Ovary (tissue), 3 donors: ENCODE measurements at regions not wholly inside any gene's neighbourhood (a gene's known extent, or its start where the extent isn't known, plus 50 kb on each side); places are given as distances from the start of the nearest gene placed in this dataset.

Source experiments
- EP300 ChIP-seq: sonication (generic); formaldehyde crosslinking; IDR thresholded peaks from one replicate; pipeline ENCODE4 v1.6.1; 2017; ENCODE audit warnings: antibody characterized with exemption
- POLR2A ChIP-seq: fragments of 450-650 bp; IDR thresholded peaks from one replicate; pipeline ENCODE4 v1.6.1; 2017; ENCODE audit warnings: antibody characterized with exemption, mild to moderate bottlenecking, moderate library complexity
- TF ChIP-seq, protein P1 (sequence below), 3 donors: fragments of 450-650 bp in 2 of 3; fragments of 200-600 bp in 1 of 3; IDR thresholded peaks; one replicate each; pipeline versions ENCODE4 v1.5.1 to v1.8.0; 2016 to 2022; ENCODE audit warnings: antibody characterized with exemption in 3 of 3, mild to moderate bottlenecking in 1 of 3
- donor health status: DM: no; HTN: no; CAD: no.

DNA sequence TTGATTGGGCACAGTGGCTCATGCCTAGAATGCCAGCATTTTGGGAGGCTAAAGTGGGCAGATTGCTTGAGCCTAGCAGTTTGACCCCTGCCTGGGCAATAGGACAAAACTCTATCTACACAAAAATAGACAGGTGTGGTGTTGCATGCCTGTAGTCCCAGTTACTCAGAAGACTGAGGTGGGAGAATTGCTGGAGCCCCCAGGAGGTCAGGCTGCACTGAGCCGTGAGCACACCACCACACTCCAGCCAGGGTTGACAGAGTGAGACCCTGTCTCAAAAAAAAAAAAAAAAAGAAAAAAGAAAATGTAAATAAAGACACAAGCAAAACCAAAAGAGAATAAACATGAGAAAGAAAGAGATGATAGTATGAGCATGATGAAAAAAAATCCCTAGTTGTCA lies 802.4 kb upstream of the ANO3 start:
- no peak for TF ChIP-seq POLR2A
- TF ChIP-seq EP300 = no peak
- TF ChIP-seq, protein P1, sequence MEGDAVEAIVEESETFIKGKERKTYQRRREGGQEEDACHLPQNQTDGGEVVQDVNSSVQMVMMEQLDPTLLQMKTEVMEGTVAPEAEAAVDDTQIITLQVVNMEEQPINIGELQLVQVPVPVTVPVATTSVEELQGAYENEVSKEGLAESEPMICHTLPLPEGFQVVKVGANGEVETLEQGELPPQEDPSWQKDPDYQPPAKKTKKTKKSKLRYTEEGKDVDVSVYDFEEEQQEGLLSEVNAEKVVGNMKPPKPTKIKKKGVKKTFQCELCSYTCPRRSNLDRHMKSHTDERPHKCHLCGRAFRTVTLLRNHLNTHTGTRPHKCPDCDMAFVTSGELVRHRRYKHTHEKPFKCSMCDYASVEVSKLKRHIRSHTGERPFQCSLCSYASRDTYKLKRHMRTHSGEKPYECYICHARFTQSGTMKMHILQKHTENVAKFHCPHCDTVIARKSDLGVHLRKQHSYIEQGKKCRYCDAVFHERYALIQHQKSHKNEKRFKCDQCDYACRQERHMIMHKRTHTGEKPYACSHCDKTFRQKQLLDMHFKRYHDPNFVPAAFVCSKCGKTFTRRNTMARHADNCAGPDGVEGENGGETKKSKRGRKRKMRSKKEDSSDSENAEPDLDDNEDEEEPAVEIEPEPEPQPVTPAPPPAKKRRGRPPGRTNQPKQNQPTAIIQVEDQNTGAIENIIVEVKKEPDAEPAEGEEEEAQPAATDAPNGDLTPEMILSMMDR (IDR thresholded peaks at IDR 0.05) = no peak
